ENCODE measurements at regions not wholly inside any gene's neighbourhood (a gene's known extent, or its start where the extent isn't known, plus 50 kb on each side); places are given as distances from the start of the nearest gene placed in this dataset.

- H3K36me3 Mint-ChIP-seq = no peaks in the 10 kb centered on the region
- DNase-seq (ENCODE audit: low spot score in 2 of 2) (no peak), ATAC-seq (no peak)
- no peak overlapping the region for H3K27ac Mint-ChIP-seq
- no peaks in the 10 kb centered on the region for H3K9me3 Mint-ChIP-seq
Observed at GRCh38 chr21:29475329-29475728, 176.6 kb downstream of the BACH1 start.

DNA sequence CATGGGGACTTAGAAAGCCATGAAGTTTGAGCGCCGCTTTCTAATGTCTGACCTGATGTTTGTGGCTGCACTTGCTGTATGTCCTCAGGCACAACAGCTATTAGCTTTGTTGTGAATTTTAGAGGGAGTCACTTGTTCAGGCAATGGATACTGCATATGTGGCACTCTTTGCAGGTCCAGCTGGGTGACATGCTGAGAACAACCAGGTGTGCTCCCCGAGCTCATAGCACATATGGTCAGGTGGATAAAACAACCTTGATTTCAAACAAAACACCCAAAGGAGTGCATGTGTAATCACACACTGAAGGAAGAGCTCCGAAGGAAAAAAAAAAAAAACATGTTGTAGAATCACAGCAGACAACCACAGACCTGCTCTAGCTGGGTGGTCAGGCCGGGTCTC, 178.6 kb downstream of the BACH1 start:
- H3K36me3 Mint-ChIP-seq = no peaks in the 10 kb centered on the region
- no peaks in the 10 kb centered on the region for H3K9me3 Mint-ChIP-seq
- no peak overlapping the region for H3K27ac Mint-ChIP-seq
- DNase-seq (ENCODE audit: low spot score in 2 of 2) = no peak
- ATAC-seq = no peak

DNA sequence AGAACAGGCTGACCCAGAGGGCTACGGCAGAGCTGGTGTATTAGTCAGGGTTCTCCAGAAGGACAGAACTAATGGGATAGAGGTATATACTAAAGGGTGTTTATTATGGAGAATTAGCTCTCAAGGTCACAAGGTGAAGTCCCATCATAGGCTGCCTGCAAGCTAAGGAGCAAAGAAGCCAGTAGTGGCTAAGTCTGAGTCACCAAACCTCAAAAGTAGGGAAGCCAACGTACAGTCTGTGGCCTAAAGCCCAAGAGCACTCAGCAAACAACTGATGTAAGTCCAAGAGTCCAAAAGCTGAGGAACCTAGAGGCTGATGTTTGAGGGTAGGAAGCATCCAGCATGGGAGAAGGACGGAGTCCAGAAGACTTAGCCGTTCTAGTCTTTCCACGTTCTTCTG, 179.2 kb downstream of the BACH1 start:
- DNase-seq (ENCODE audit: low spot score in 2 of 2) = no peak
- ATAC-seq = peak in 1 of 2 donors; percentile 64
- Mint-ChIP-seq H3K27ac (no peak overlapping the region), H3K36me3 (peaks cover 0 to 4% of the 10 kb centered on the region in 2 donors), H3K9me3 (no peaks in the 10 kb centered on the region)

DNA sequence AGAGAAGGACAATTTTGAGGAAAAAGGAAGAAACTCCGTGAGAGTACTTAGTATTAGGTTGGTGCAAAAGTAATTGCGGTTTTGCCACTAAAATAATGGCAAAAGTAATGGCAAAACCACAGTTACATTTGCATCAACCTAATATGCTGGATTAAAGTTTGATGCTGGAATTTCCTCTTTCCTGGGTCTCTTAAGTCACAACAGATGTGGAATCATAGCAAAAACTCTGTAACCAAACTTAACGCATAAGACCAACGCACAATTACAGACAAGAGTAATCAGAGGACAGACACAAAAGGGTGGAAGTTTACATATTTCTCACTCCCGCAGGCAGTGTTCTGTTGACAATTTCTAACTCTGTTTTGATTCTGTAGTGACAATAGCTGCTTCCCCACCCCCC, 182.4 kb downstream of the BACH1 start:
- no peak for DNase-seq (ENCODE audit: low spot score in 2 of 2)
- Mint-ChIP-seq H3K36me3 (peaks cover 7 to 16% of the 10 kb centered on the region in 2 donors), H3K9me3 (no peaks in the 10 kb centered on the region), H3K27ac (no peak overlapping the region)
- ATAC-seq = no peak

DNA sequence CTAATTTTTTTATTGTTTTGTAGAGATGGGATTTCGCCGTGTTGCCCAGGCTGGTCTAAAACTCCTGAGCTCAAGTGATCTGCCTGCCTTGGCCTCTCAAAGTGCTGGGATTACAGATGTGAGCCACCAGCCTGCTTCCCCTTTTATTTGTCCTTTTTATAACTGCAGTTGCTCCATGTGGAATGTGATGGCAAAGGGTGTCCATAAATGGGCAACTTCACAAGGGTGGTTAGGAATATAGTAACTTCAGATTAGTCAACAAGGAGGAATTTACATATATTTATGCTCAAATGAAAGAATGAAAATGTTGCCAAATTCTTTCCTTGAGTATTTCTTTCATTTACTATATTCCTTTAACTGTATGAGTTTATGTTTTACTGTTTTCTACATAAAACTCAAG, 182.9 kb downstream of the BACH1 start:
- Mint-ChIP-seq H3K36me3 (peaks cover 7 to 16% of the 10 kb centered on the region in 2 donors), H3K9me3 (no peaks in the 10 kb centered on the region), H3K27ac (no peak overlapping the region)
- no peak for ATAC-seq
- no peak for DNase-seq (ENCODE audit: low spot score in 2 of 2)

DNA sequence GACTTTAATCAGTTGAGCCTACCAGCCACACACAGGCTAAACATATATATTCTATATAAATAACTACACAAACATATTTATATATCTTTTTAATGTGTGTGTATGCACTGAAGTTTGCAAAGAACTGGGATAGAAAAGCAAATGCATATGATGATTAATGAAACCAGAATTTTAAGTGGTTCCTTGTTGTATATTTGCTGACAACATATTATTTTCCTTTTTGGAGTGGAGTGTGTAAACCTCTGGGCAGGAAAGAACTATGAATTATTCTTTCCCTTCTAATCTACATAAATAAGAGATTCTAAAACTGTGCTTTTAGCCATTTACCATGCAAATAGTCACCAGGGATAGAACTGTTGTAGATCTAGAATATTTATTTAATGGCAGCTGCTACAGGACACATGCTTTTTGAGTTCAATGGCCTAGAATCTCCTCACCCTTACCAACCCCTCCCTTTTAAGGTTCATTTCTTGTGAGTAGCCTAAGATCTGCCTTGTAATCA, 187.6 kb downstream of the BACH1 start:
- DNase-seq (ENCODE audit: low spot score in 2 of 2) (no peak), ATAC-seq (no peak)
- H3K27ac Mint-ChIP-seq = no peak overlapping the region
- H3K36me3 Mint-ChIP-seq = peaks cover 7 to 16% of the 10 kb centered on the region in 2 donors
- no peaks in the 10 kb centered on the region for H3K9me3 Mint-ChIP-seq
